Stomach (tissue), 4 donors: ENCODE measurements at regions not wholly inside any gene's neighbourhood (a gene's known extent, or its start where the extent isn't known, plus 50 kb on each side); places are given as distances from the start of the nearest gene placed in this dataset.

Experiments
- CTCF ChIP-seq, 7 experiments: fragments of 450-650 bp in 4 of 7; fragments of 200-600 bp in 3 of 7; sonication (generic) in 3 of 7; IDR thresholded peaks; one replicate each; pipeline ENCODE4 v1.5.1; 2016 to 2019; ENCODE audit warnings: antibody characterized with exemption in 7 of 7, control low read depth in 2 of 7, mild to moderate bottlenecking in 1 of 7
- POLR2A ChIP-seq, 4 donors: fragments of 450-650 bp; IDR thresholded peaks; one replicate each; pipeline ENCODE4 v1.6.1; 2016; ENCODE audit warnings: antibody characterized with exemption in 4 of 4, control low read depth in 2 of 4, mild to moderate bottlenecking in 1 of 4, moderate library complexity in 1 of 4

- TF ChIP-seq CTCF (IDR thresholded peaks at IDR 0.05) (no peak), POLR2A (IDR thresholded peaks at IDR 0.05) (no peak)
These were observed 790.6 kb upstream of the ADGRL2 start for GRCh38 chr1:81010126-81010525.
